Endometrium (tissue), 2 donors: ENCODE measurements at regions not wholly inside any gene's neighbourhood (a gene's known extent, or its start where the extent isn't known, plus 50 kb on each side); places are given as distances from the start of the nearest gene placed in this dataset.
"Not testable (repeated sequence)": the region's sequence is repeated elsewhere in the genome, so short reads cannot be mapped to it uniquely, and the experiment has no call there.

Experiments
- FAIRE-seq: peaks from 2 replicates; lab custom pipeline; 2012; peaks lifted over from hg19 to GRCh38; lab: Jason Lieb, UNC
- donor health status: control.
- donor health status: control.

GRCh38 chr3:194867270-194867983 is 181.7 kb downstream of the FAM43A start:
- no peak for FAIRE-seq

- no peak for FAIRE-seq
Measured at GRCh38 chr3:194868831-194869230, 183.1 kb downstream of the FAM43A start.

GRCh38 chr3:194869482-194870169 is 183.9 kb downstream of the FAM43A start:
- no peak for FAIRE-seq

GRCh38 chr3:194870394-194871110 is 184.9 kb downstream of the FAM43A start:
- FAIRE-seq: no peak

GRCh38 chr3:194871143-194871863 is 185.6 kb downstream of the FAM43A start:
- FAIRE-seq: no peak

DNA sequence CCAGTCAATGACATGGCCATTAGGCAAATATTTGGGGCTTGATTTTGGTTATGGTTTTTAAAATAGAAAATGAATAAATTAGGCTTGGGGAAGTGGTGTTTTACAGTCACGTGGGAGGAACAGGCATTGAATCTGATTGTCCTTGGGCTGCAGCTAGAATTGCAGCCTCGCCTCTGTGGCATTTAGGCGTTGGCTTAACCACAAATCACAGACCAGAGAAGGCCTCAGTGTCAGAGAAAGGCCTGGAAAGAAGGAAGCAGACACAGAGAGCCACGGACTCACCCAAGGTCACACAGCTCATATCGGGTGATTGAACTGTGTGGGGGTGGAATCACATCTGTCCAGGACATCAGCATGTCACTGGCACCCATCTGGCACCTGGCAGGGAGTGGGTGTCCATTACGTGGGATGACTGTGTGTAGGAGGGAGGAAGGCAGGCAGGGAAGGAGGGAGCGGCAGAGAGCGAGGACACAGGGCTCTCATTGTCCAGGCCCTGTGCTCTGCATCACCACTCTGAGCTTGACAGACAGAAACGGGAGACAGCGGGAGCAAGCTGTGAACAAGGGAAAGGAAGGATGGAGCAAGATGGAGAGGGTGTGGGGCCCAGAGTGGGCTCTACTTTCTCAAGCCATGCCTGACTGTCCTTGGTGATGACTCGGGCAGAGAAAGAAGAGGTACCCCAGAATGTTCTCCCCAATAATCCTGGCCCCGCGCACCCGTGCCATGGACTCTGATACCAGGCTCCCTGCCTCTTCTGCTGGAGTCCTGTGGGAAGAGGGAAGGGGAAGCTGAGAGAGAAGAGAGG is 186.4 kb downstream of the FAM43A start:
- no peak for FAIRE-seq

- FAIRE-seq: no peak
Measured at GRCh38 chr3:194872669-194872977, 186.9 kb downstream of the FAM43A start.

- FAIRE-seq: not testable (repeated sequence)
Measured at GRCh38 chr3:194873474-194873873, 187.8 kb downstream of the FAM43A start.

DNA sequence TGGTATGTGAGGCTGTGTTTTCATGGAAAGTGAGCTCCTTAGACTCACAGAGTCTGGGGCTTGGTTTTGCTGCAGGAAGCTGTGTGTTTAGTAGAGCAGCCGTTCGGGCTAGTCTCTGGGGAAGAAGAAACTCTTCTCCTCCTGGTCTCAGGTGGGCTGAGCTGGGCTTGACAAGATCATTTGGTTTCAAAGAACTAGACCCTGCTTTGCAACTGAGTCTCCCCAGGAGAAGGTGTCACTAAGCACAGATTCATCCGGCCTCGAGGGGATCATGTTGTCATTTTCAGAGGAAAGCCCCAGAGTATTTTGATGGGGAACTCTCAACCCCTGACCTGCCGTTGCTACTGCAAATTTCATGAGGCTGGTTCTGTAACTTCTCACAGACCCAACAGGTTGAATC is 188.5 kb downstream of the FAM43A start:
- FAIRE-seq: no peak

DNA sequence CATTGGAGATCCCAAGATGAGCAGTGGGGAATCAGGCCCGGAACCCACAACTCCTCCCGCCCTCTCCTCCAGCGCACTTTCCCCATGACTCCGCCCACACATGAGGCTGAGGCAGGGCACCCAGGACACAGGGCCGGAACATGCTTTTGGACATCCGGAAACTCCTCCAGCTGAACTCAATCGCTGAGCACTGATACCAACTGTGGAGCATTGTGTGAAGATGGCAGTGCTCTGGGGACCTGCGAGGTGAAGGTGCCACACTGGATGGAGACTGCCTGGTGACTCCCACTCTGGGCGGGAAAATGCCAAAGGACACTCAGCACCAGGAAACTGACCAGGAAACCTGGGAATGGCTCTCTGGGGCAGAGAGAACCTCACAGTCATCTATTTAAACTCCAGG is 189.1 kb downstream of the FAM43A start:
- no peak for FAIRE-seq

- no peak for FAIRE-seq
Measured at GRCh38 chr3:194875581-194876402, 190.1 kb downstream of the FAM43A start.

DNA sequence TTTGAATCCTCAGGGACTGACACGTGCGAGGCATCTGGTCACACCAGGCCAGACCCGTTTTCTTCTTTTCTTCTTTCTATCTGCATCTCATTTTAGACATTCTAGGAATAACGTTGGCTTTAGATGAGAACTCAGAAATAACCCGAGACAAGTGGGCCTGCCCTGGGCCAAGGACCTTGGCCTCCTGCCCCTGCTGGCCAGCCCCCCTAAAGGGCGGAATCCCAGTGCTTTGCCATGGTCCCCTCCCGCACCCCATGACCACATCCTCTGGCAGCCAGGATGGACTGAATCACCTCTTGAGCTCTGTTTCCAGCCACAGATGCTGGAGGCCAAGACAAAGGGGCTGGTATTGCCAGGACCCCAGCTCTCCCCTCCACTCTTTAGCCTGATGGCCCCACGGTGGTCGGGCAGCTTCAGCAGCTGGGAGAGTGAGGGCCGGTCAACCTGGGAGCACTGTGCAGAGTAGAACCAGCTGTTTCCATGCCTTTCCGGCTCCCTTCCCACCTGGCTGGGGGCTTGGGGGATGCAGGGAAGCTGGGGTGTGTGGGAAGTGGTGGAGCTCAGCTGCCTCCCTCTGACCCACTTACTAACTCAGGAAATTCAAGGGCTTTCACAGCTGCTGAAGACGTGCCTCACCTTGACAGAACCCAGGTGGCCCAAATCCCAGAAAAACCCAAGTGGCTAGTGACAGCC is 190.9 kb downstream of the FAM43A start:
- FAIRE-seq: no peak

- no peak for FAIRE-seq
Measured at GRCh38 chr3:194877291-194878119, 191.8 kb downstream of the FAM43A start.

DNA sequence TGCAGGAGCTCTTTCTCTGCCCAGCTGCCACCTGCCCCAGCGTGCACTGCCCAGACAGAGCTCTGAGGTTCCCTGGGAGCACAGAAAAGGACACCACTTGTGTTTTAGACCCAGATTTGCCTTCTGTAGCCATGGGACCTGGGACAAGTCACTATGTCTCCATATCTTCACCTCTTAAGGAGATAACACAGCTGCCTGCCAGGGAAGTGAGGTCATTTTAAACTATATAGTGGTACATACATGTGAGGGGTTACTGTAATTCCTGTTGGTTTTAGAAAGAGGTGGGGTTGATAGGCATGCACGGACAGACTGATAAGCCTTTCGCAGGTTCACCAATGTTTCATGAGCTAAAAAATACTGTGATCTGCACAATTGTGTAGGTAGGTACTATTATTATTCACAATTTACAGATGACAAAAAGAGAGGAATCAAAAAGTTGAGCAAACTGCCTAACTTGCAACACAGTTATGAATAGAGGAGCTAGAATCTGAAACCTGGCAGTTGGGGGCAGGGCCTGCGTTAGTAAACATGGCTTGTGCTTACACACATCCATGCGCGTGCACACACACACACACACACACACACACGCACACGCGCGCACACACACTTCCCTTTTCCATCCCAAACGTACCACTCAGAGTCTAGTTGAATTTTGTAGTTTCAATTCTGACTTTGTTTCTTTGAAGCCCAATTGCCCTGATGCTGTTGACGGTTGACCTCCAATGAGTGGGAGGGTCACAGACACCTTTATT is 193.6 kb downstream of the FAM43A start:
- no peak for FAIRE-seq

- no peak for FAIRE-seq
Measured at GRCh38 chr3:194879991-194880939, 194.6 kb downstream of the FAM43A start.

- FAIRE-seq: no peak
Measured at GRCh38 chr3:194880940-194881925, 195.6 kb downstream of the FAM43A start.
